HS-27A (cell line): ENCODE measurements at regions not wholly inside any gene's neighbourhood (a gene's known extent, or its start where the extent isn't known, plus 50 kb on each side); places are given as distances from the start of the nearest gene placed in this dataset.

Experiments
- DNase-seq: peaks from one replicate; pipeline ENCODE4 v3.0.0-alpha.2; 2012; ENCODE audit warnings: low read depth, missing footprints

DNA sequence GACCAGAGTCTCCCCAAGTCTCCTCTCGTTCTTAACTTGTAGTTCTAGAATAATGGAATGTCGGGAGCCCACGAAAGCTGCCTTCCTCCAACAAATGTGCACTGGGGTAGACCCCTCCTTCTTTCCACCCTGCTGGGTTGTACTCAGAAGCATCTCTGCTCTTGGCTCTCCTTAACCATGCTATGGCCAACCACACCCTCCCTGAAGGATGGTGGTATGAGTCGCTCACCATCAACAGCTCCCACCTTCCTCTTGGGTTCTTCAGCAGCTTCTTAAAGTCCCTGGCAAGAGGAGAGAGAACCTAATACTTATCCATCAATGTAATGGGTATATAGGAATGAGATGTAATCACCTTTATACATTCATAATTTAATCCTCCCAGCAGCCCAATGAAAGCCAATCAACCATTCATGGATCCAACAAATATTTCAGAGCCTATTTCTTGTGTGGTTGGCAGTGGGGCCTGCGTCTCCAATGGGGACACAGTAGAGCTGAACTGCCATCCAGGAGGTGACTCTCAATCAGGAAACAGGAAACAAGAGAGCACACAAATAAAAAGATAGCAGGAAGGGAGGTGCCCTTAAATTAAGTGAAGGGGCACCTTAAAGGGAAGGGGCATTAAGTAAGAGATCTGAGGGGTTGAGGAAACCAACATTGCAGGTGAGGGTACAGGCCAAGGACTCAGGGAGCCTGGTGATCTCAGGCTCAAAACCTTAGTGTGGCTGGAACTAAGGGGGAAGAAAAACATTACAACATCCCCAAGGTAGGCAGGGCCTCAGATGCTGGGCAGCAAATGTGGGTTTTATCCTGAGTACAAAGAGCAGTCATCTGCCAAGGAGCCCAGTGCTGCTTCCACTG is 64.4 kb upstream of the ETS2 start:
- DNase-seq = no peak

DNA sequence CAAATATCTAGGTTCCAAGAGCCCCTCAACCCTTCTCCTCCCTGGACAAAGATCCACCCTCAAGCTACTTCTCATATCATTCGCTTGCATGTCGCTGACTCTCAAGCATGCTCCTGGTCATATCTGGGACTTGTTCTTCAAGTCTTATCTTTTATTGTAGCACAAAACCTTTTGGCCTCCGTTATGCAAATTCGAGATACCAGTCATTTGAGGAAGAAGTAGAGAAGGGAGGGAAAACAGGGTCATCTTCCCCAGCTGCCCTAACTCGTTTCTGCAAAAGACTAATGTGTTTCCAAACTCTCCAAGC is 63.8 kb upstream of the ETS2 start:
- DNase-seq = no peak

DNA sequence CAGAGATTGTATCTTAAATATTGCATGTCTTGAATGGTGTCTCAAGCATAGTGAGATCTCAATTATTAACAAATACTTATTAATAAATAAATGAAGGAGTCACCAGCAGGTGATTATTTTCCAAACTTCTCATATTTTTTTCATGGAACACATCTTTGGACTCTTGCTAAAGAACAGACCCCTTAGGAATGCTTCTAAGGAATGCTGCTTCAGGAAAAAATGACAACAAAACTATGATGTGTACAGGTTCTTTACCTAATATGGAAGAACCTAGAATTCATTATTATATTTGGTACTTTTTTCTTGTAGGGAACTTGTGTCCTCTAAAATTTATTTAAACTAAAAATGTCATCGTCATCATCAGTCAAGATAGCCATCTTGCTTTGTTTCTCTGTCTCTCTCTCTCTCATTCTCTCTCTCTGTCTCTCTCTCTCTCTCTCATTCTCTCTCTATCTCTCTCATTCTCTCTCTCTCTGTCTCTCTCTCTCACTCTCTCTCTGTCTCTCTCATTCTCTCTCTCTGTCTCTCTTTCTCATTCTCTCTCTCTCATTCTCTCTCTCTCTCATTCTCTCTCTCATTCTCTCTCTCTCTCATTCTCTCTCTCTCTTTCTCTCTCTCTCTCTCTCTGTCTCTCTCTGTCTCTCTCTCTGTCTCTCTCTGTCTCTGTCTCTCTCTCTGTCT is 63.0 kb upstream of the ETS2 start:
- no peak for DNase-seq

DNA sequence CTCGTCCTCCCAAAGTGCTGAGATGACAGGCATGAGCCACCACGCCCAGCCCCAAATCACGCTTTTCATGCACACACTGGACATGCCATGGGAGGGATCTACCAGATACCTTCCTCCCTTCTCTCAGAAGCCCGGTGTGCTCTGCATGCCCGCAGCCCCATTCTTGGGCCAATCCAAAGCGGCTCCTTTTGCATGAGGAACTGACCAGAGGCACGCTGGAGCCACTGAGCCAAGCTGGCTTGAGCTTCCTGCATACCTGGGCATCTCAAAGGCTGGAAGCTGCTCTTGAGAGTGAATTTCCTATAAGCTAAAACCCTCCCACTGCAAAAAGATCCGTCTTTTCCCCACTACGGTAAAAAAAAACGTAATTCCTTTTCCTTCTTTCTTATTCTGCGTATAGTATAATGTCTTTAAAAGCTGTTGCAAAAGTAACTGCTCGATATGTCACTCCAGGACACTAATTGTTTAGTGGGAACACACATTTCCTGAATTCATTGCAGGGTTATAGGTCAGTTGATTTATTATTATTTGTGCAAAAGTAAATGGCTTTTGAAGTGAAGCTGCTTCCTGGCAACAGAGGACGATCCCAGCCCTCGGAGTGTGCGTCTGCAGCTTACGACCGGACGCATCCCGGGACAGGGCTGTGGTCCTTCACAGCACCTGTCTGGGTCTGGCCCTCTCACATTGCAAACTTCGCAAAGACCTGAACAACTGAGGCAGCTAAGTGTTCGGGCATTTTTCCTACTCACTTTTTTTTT is 61.8 kb upstream of the ETS2 start:
- no peak for DNase-seq

DNA sequence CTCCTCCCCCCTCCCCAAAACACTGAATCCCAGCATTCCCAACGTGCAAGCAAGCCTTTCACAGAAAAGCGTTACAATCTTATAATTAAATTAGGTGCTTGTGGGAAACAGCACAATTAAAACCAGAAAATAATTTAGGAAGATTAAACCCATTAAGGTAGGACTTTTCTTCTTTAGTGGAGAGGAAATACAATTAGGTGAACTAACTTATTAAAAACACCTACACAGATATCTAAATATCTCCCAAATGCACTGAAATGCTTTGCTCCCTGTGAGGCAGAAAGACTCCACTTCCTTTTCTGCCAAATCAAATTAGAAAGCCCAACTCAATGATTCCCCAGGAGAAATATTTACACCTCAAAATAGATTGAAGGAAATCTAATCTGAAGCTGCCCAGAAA is 60.9 kb upstream of the ETS2 start:
- no peak for DNase-seq

DNA sequence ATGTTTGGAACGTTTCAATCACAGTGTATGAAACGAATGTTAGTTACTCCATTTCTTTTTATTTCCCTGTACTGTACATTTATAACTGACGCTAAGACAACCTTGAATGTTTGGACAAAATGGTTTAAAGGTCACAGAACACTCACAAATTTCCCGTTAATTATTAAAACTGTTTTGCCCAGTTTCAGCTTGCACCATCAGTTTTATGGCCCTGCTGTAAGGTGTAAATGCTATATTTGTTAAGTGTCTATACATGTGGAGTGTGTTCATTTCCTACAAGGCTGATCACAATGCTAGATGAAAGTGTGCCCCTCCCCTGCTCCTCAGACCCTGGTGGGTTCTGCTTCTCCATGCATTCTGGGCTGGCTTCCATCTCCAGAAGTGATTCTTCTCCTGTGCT is 57.9 kb upstream of the ETS2 start:
- DNase-seq = no peak

DNA sequence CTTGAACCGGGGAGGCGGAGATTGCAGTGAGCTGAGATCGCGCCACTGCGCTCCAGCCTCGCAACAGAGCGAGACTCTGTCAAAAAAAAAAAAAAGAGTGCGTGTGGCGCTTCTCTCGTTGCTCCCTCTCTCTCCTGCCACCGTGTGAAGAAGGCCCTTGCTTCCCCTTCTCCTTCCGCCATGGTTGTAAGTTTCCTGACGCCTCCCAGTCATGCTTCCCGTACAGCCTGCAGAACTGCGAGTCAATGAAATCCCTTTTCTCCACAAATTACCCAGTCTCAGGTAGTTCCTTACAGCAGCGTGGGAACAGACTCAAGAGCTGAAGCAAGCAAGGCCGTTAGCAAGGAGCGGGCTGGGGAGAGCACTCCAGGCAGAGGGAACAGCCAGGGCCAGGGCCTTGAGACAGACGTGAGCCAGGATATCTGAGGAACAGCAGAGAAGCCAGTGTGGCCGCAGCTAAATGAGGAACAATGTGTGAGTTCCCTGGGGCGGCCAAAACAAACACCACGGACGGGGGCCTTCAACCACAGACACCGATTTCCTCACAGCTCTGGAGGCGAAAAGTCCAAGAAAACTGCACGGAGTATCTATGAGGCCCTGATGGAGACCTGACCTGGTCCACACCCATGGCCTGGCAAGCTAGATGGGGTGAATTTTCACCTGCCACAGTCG is 54.2 kb upstream of the ETS2 start:
- DNase-seq = no peak

DNA sequence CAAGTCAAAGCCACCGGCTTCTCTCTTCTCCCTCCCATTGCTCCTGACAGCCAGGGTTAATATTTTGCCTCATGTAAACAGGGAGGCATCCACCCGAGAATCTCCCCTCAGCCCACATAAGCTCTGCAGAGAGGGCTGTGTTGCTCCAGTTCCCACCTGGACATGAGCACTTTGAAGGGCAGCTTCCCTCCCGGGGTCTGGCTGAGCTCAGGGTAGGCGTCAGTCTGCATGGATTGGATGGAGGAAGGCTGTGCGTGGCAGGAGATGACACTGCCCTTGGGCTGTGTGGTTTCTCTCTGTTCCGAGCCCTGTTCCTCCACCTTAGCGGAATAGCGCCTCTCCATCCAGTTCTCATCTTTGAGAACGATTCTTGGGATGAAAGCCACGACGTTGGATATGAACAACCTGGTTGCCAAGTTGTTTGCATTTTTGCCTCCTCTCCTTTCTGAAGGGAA is 53.7 kb upstream of the ETS2 start:
- no peak for DNase-seq

DNA sequence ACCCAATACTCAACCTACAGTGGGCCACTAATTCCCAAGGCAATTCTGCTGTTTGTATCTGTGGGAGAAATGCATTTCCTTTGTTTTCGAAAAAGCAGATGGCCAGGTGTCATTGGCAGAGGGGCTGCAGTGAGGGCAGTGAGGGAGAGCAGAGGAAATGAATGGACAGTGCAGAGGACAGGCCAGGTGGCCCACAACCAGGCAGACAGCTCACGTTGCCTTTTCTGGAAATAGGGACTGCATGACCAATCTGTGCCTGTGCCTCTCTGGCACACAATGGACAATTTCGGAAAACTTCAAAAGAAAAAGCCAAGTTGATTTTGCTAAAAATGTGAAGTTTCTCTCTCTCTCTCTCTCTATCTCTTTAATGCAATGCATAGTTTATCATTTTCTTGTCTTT is 52.6 kb upstream of the ETS2 start:
- no peak for DNase-seq

DNA sequence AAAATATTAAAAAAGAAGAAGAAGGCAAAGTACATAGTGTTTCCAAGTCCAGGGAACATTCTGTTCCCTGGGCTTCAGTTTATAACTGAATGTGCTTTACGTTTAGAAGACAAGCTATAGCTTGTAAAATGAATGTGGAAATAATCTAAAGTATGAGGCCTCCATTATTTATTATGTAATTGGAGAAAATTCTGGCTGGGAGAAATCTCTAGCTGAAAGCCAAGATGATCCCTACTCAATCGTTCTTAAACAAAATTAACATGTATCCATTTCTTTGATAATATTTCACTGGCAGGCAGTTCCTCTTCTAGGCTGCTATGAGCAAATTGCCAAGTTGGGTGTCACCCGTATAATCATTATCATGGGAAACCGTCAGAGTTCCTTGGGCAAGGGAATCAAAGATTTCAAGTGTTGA is 52.2 kb upstream of the ETS2 start:
- no peak for DNase-seq
